PC-3 (cell line): ENCODE measurements at regions not wholly inside any gene's neighbourhood (a gene's known extent, or its start where the extent isn't known, plus 50 kb on each side); places are given as distances from the start of the nearest gene placed in this dataset.

Experiments used
- ATAC-seq: fragments of 200-7000 bp; cut with Tn5 transposase; 2 replicates; pipeline ENCODE4 v1.9.1; 2020; ENCODE audit warnings: mild to moderate bottlenecking, moderate library complexity
- BruUV-seq: library from RNA; stranded (reverse); fragments of 400-500 nt; replicated peaks from 2 replicates; lab custom pipeline; 2021; lab: Mats Ljungman, UMichigan
- CTCF ChIA-PET: fragments of 300-600 bp; sonication (Branson Sonifier 250); formaldehyde crosslinking; loops from one replicate; lab custom pipeline; 2022; ENCODE audit warnings: antibody characterized with exemption; lab: Charles Lee
- POLR2A ChIA-PET: fragments of 300-600 bp; sonication (Branson Sonifier 250); formaldehyde crosslinking; loops from one replicate; lab custom pipeline; 2022; ENCODE audit warnings: antibody characterized with exemption; ENCODE audit not compliant: unreplicated experiment; lab: Charles Lee
- DNase-seq: peaks from one replicate; pipeline ENCODE4 v3.0.0-alpha.2; 2015
- H2AFZ ChIP-seq: fragments of 300-600 bp; sonication (generic); 2 replicates; pipeline ENCODE4 v1.6.0; 2016; ENCODE audit warnings: antibody characterized with exemption, low read length
- H3F3A ChIP-seq: fragments of 300-600 bp; sonication (generic); one replicate; pipeline ENCODE4 v1.6.0; 2017; ENCODE audit warnings: antibody characterized with exemption, low read length, control low read depth, mild to moderate bottlenecking; ENCODE audit not compliant: unreplicated experiment
- H3K27ac ChIP-seq: fragments of 300-600 bp; sonication (generic); 2 replicates; pipeline ENCODE4 v1.5.1; 2016; ENCODE audit warnings: mild to moderate bottlenecking, low read length
- H3K27me3 ChIP-seq: fragments of 300-600 bp; sonication (generic); 2 replicates; pipeline ENCODE4 v1.6.1; 2016; ENCODE audit warnings: low read length, mixed read lengths
- H3K36me3 ChIP-seq: fragments of 300-600 bp; sonication (generic); 2 replicates; pipeline ENCODE4 v1.6.1; 2016; ENCODE audit warnings: low read depth, mixed run types, low read length, mixed read lengths
- H3K4me1 ChIP-seq: fragments of 300-600 bp; sonication (generic); 2 replicates; pipeline ENCODE4 v1.5.1; 2016; ENCODE audit warnings: low read length; ENCODE audit not compliant: insufficient read depth
- H3K4me2 ChIP-seq: fragments of 300-600 bp; sonication (generic); 2 replicates; pipeline ENCODE4 v1.6.0; 2016; ENCODE audit warnings: low read length
- H3K4me3 ChIP-seq: fragments of 300-600 bp; sonication (generic); 2 replicates; pipeline ENCODE4 v1.5.1; 2016; ENCODE audit warnings: mild to moderate bottlenecking, low read length, mixed read lengths
- H3K79me2 ChIP-seq: fragments of 300-600 bp; sonication (generic); 2 replicates; pipeline ENCODE4 v1.6.1; 2017; ENCODE audit warnings: low read length, mixed read lengths
- H3K9ac ChIP-seq: fragments of 300-600 bp; sonication (generic); 2 replicates; pipeline ENCODE4 v1.6.0; 2016; ENCODE audit warnings: mild to moderate bottlenecking, low read length
- H3K9me2 ChIP-seq: fragments of 300-600 bp; sonication (generic); replicated peaks from 2 replicates; pipeline ENCODE4 v1.6.1; 2016; ENCODE audit warnings: mixed run types, low read length, mixed read lengths
- H3K9me3 ChIP-seq: fragments of 300-600 bp; sonication (generic); 2 replicates; pipeline ENCODE4 v1.6.1; 2016; ENCODE audit warnings: low read length, mixed read lengths
- H4K20me1 ChIP-seq: fragments of 300-600 bp; sonication (generic); 2 replicates; pipeline ENCODE4 v1.6.1; 2016; ENCODE audit warnings: low read length, mixed read lengths
- EZH2 ChIP-seq: fragments of 300-600 bp; sonication (generic); IDR thresholded peaks from one replicate; pipeline ENCODE4 v1.6.1; 2017; ENCODE audit warnings: antibody characterized with exemption, mild to moderate bottlenecking, low read length; ENCODE audit not compliant: unreplicated experiment
- EZH2phosphoT487 ChIP-seq: fragments of 300-600 bp; sonication (generic); IDR thresholded peaks from 2 replicates; pipeline ENCODE4 v1.6.1; 2018; ENCODE audit warnings: mild to moderate bottlenecking, antibody characterized with exemption, low read length, borderline replicate concordance
- intact Hi-C: fragments of 100-400 bp; cut with micrococcal nuclease; formaldehyde crosslinking; loops from 2 replicates; pipeline ENCODE4 v1.9.0; 2023
- TF ChIP-seq, protein P1 (sequence below): fragments of 300-600 bp; sonication (generic); conservative IDR thresholded peaks from 2 replicates; pipeline ENCODE4 v1.5.1; 2017; ENCODE audit warnings: antibody characterized with exemption, low read depth, mild to moderate bottlenecking, low read length

DNA sequence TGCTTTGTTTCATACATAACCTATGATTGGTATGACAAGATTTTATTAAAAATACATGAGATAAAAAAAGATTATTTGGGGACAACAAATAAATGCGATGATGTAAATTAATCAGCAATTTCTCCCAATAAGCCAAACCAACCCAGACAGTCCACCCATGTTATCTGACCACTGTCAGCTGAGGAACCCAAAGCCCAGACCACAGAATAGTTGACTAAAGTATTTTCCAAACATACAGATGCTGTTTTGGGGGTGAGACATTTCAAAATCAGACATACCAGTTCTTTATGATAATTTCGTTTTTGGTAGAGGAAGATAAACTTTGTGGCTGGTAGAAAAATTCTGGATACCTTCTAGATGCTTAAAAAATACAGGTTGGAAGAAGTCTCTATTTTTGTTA lies 650.8 kb upstream of the FAM241A start:
- Histone ChIP-seq H3K4me2 (no peak overlapping the region), H3K79me2 (no peaks in the 10 kb centered on the region), H3K4me3 (no peak overlapping the region), H3F3A (no peaks in the 10 kb centered on the region), H4K20me1 (no peaks in the 10 kb centered on the region), H3K27me3 (no peaks in the 10 kb centered on the region), H3K9me2 (no peaks in the 10 kb centered on the region), H3K4me1 (no peaks in the 10 kb centered on the region), H2AFZ (no peak overlapping the region), H3K9me3 (no peaks in the 10 kb centered on the region), H3K27ac (no peak overlapping the region), H3K9ac (no peak overlapping the region), H3K36me3 (no peaks in the 10 kb centered on the region)
- ATAC-seq (no peak), DNase-seq (no peak)
- BruUV-seq = no TSS peak
- ChIA-PET CTCF (interaction anchor here (0.6 kb wide), 1 partner anchor 16 kb away, joined by 4 read pairs; no protein-coding TSS in a partner anchor), POLR2A (no interaction called here)
- intact Hi-C loops = loop anchor here (5.0 kb wide), 1 partner anchor 108 kb away; no protein-coding TSS in a partner anchor
- TF ChIP-seq EZH2phosphoT487 = no peak
- TF ChIP-seq EZH2 = no peak
- TF ChIP-seq, protein P1, sequence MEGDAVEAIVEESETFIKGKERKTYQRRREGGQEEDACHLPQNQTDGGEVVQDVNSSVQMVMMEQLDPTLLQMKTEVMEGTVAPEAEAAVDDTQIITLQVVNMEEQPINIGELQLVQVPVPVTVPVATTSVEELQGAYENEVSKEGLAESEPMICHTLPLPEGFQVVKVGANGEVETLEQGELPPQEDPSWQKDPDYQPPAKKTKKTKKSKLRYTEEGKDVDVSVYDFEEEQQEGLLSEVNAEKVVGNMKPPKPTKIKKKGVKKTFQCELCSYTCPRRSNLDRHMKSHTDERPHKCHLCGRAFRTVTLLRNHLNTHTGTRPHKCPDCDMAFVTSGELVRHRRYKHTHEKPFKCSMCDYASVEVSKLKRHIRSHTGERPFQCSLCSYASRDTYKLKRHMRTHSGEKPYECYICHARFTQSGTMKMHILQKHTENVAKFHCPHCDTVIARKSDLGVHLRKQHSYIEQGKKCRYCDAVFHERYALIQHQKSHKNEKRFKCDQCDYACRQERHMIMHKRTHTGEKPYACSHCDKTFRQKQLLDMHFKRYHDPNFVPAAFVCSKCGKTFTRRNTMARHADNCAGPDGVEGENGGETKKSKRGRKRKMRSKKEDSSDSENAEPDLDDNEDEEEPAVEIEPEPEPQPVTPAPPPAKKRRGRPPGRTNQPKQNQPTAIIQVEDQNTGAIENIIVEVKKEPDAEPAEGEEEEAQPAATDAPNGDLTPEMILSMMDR = no peak

DNA sequence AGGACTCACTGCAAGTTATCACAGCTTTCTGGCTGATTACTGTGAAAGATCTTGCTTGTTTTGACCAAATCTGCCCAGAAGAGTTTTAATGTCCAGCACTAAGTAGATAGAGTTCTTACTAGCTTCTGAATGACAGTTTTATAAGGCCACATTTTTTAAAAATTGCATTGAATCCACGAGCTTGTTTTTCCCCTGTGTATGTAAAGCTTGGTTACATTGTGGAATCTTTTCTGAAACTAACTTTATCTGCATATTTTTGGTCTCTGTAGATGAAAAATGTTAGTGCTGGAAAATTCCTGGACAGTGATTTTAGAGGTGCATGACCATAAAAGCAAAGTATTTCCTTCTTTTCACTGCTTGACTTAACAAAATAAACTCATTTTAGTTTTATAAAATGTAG lies 650.3 kb upstream of the FAM241A start:
- Histone ChIP-seq H3K79me2 (no peaks in the 10 kb centered on the region), H2AFZ (no peak overlapping the region), H4K20me1 (no peaks in the 10 kb centered on the region), H3K27ac (no peak overlapping the region), H3F3A (no peaks in the 10 kb centered on the region), H3K4me3 (no peak overlapping the region), H3K9ac (no peak overlapping the region), H3K36me3 (no peaks in the 10 kb centered on the region), H3K9me3 (no peaks in the 10 kb centered on the region), H3K9me2 (no peaks in the 10 kb centered on the region), H3K27me3 (no peaks in the 10 kb centered on the region), H3K4me1 (no peaks in the 10 kb centered on the region), H3K4me2 (no peak overlapping the region)
- intact Hi-C loops = loop anchor here (5.0 kb wide), 1 partner anchor 107 kb away; no protein-coding TSS in a partner anchor
- DNase-seq (no peak), ATAC-seq (no peak)
- ChIA-PET CTCF (interaction anchor here (0.6 kb wide), 1 partner anchor 15 kb away, joined by 4 read pairs; no protein-coding TSS in a partner anchor), POLR2A (no interaction called here)
- TF ChIP-seq, protein P1 = no peak
- no peak for TF ChIP-seq EZH2
- TF ChIP-seq EZH2phosphoT487 = no peak
- BruUV-seq = no TSS peak

DNA sequence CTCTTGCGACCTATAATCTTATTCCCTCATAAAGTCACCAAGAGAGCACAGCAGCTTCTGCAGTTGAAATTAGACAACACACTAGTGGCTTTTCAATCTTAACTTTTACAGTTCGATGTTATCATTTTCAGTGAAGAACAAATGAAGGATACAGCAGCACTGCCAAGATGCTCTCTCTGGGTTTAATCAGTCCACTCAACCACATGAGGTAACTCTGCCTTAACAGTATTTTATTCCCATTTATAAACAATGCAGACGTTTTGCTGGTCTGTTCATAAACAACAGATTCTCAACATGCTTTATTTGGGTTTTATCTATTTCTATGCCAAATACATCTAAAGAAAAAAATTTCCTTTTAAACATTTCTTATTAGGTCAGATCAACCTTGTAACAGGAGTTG lies 646.0 kb upstream of the FAM241A start:
- Histone ChIP-seq H3K36me3 (no peaks in the 10 kb centered on the region), H2AFZ (no peak overlapping the region), H3K4me3 (no peak overlapping the region), H3F3A (no peaks in the 10 kb centered on the region), H4K20me1 (no peaks in the 10 kb centered on the region), H3K9ac (no peak overlapping the region), H3K9me2 (no peaks in the 10 kb centered on the region), H3K27ac (no peak overlapping the region), H3K4me2 (no peak overlapping the region), H3K27me3 (no peaks in the 10 kb centered on the region), H3K79me2 (no peaks in the 10 kb centered on the region), H3K4me1 (no peaks in the 10 kb centered on the region), H3K9me3 (no peaks in the 10 kb centered on the region)
- DNase-seq (no peak), ATAC-seq (no peak)
- no peak for TF ChIP-seq EZH2
- TF ChIP-seq EZH2phosphoT487 = no peak
- TF ChIP-seq, protein P1 = no peak
- CTCF ChIA-PET = no interaction called here
- intact Hi-C loops = no loop called here
- BruUV-seq = no TSS peak
- POLR2A ChIA-PET = no interaction called here
